Activated T-cell treated with anti-CD3 and anti-CD28 coated beads, Interleukin-2, amount 50 U/mL, for 4 hours (primary cell): ENCODE measurements at regions not wholly inside any gene's neighbourhood (a gene's known extent, or its start where the extent isn't known, plus 50 kb on each side); places are given as distances from the start of the nearest gene placed in this dataset.
"Not testable (repeated sequence)": the region's sequence is repeated elsewhere in the genome, so short reads cannot be mapped to it uniquely, and the experiment has no call there.

Experiments
- ATAC-seq, 2 donors: fragments of 200-7000 bp; cut with Tn5 transposase; one replicate each; pipeline ENCODE4 v1.10.0; 2021
- DNase-seq: peaks from one replicate; pipeline ENCODE4 v3.0.0-alpha.2; 2020
- H3K27me3 Mint-ChIP-seq: one replicate; pipeline ENCODE4 v1.8.0; 2021; ENCODE audit warnings: low read depth, mixed read lengths
- H3K36me3 Mint-ChIP-seq: one replicate; pipeline ENCODE4 v1.8.0; 2022; ENCODE audit warnings: mixed read lengths; ENCODE audit not compliant: insufficient read depth
- H3K4me1 Mint-ChIP-seq: one replicate; pipeline ENCODE4 v1.8.0; 2021; ENCODE audit warnings: low read depth, mixed read lengths
- H3K4me3 Mint-ChIP-seq: one replicate; pipeline ENCODE4 v1.8.0; 2021; ENCODE audit warnings: mild to moderate bottlenecking, moderate library complexity, mixed read lengths
- H3K9me3 Mint-ChIP-seq: one replicate; pipeline ENCODE4 v1.8.0; 2021; ENCODE audit warnings: mixed read lengths

GRCh38 chr20:22701679-22702308, 117.4 kb upstream of the FOXA2 start:
- ATAC-seq, result no peak
- peaks cover 7% of the 10 kb centered on the region for H3K9me3 Mint-ChIP-seq
- H3K36me3 Mint-ChIP-seq, result no peaks in the 10 kb centered on the region
- DNase-seq, result no peak
- H3K4me3 Mint-ChIP-seq, result no peak overlapping the region
- no peaks in the 10 kb centered on the region for H3K27me3 Mint-ChIP-seq
- H3K4me1 Mint-ChIP-seq, result no peaks in the 10 kb centered on the region

GRCh38 chr20:22703843-22704242, 119.5 kb upstream of the FOXA2 start:
- ATAC-seq (no peak), DNase-seq (no peak)
- H3K4me1 Mint-ChIP-seq, result no peaks in the 10 kb centered on the region
- H3K27me3 Mint-ChIP-seq, result peaks cover 2% of the 10 kb centered on the region
- peaks cover 7% of the 10 kb centered on the region for H3K9me3 Mint-ChIP-seq
- H3K36me3 Mint-ChIP-seq, result no peaks in the 10 kb centered on the region
- no peak overlapping the region for H3K4me3 Mint-ChIP-seq

- no peaks in the 10 kb centered on the region for H3K36me3 Mint-ChIP-seq
- DNase-seq (no peak), ATAC-seq (no peak)
- H3K4me3 Mint-ChIP-seq, result no peak overlapping the region
- no peaks in the 10 kb centered on the region for H3K9me3 Mint-ChIP-seq
- H3K27me3 Mint-ChIP-seq, result peaks cover 2% of the 10 kb centered on the region
- no peaks in the 10 kb centered on the region for H3K4me1 Mint-ChIP-seq
Observed at GRCh38 chr20:22711971-22712755, 127.8 kb upstream of the FOXA2 start.

- DNase-seq (no peak), ATAC-seq (no peak)
- H3K27me3 Mint-ChIP-seq, result peaks cover 4% of the 10 kb centered on the region
- no peaks in the 10 kb centered on the region for H3K36me3 Mint-ChIP-seq
- H3K4me1 Mint-ChIP-seq, result no peaks in the 10 kb centered on the region
- no peaks in the 10 kb centered on the region for H3K9me3 Mint-ChIP-seq
- no peak overlapping the region for H3K4me3 Mint-ChIP-seq
Observed at GRCh38 chr20:22716821-22717351, 132.5 kb upstream of the FOXA2 start.

GRCh38 chr20:22717466-22717865, 133.1 kb upstream of the FOXA2 start:
- Mint-ChIP-seq H3K9me3 (no peaks in the 10 kb centered on the region), H3K4me1 (no peaks in the 10 kb centered on the region), H3K4me3 (no peak overlapping the region), H3K27me3 (peaks cover 4% of the 10 kb centered on the region), H3K36me3 (no peaks in the 10 kb centered on the region)
- DNase-seq (no peak), ATAC-seq (no peak)

- H3K4me3 Mint-ChIP-seq, result no peak overlapping the region
- H3K36me3 Mint-ChIP-seq, result no peaks in the 10 kb centered on the region
- ATAC-seq (no peak), DNase-seq (no peak)
- peaks cover 4% of the 10 kb centered on the region for H3K27me3 Mint-ChIP-seq
- H3K9me3 Mint-ChIP-seq, result no peaks in the 10 kb centered on the region
- no peaks in the 10 kb centered on the region for H3K4me1 Mint-ChIP-seq
Observed at GRCh38 chr20:22719167-22719591, 134.8 kb upstream of the FOXA2 start.

GRCh38 chr20:22720206-22720605, 135.8 kb upstream of the FOXA2 start:
- Mint-ChIP-seq H3K4me1 (no peaks in the 10 kb centered on the region), H3K9me3 (no peaks in the 10 kb centered on the region), H3K27me3 (peaks cover 4% of the 10 kb centered on the region), H3K4me3 (no peak overlapping the region), H3K36me3 (no peaks in the 10 kb centered on the region)
- ATAC-seq (no peak), DNase-seq (no peak)

- Mint-ChIP-seq H3K4me3 (no peak overlapping the region), H3K4me1 (no peaks in the 10 kb centered on the region), H3K36me3 (no peaks in the 10 kb centered on the region), H3K9me3 (no peaks in the 10 kb centered on the region), H3K27me3 (peaks cover 4% of the 10 kb centered on the region)
- ATAC-seq (no peak), DNase-seq (no peak)
Observed at GRCh38 chr20:22722811-22723210, 138.4 kb upstream of the FOXA2 start.

- Mint-ChIP-seq H3K27me3 (no peaks in the 10 kb centered on the region), H3K4me3 (no peak overlapping the region), H3K9me3 (no peaks in the 10 kb centered on the region), H3K36me3 (no peaks in the 10 kb centered on the region), H3K4me1 (no peaks in the 10 kb centered on the region)
- no peak for ATAC-seq
- no peak for DNase-seq
Observed at GRCh38 chr20:22723659-22724058, 139.3 kb upstream of the FOXA2 start.

- no peaks in the 10 kb centered on the region for H3K36me3 Mint-ChIP-seq
- H3K27me3 Mint-ChIP-seq, result peaks cover 3% of the 10 kb centered on the region
- H3K4me1 Mint-ChIP-seq, result no peaks in the 10 kb centered on the region
- DNase-seq, result no peak
- H3K4me3 Mint-ChIP-seq, result no peak overlapping the region
- no peaks in the 10 kb centered on the region for H3K9me3 Mint-ChIP-seq
- no peak for ATAC-seq
Observed at GRCh38 chr20:22728146-22728745, 143.9 kb upstream of the FOXA2 start.

- H3K9me3 Mint-ChIP-seq, result no peaks in the 10 kb centered on the region
- H3K4me3 Mint-ChIP-seq, result no peak overlapping the region
- peaks cover 3% of the 10 kb centered on the region for H3K27me3 Mint-ChIP-seq
- ATAC-seq (no peak), DNase-seq (no peak)
- H3K4me1 Mint-ChIP-seq, result no peaks in the 10 kb centered on the region
- H3K36me3 Mint-ChIP-seq, result no peaks in the 10 kb centered on the region
Observed at GRCh38 chr20:22729180-22729579, 144.8 kb upstream of the FOXA2 start.

GRCh38 chr20:22729616-22730236, 145.4 kb upstream of the FOXA2 start:
- H3K9me3 Mint-ChIP-seq, result no peaks in the 10 kb centered on the region
- H3K27me3 Mint-ChIP-seq, result peaks cover 3% of the 10 kb centered on the region
- H3K4me1 Mint-ChIP-seq, result no peaks in the 10 kb centered on the region
- DNase-seq (no peak), ATAC-seq (no peak)
- H3K4me3 Mint-ChIP-seq, result no peak overlapping the region
- no peaks in the 10 kb centered on the region for H3K36me3 Mint-ChIP-seq

- H3K36me3 Mint-ChIP-seq, result no peaks in the 10 kb centered on the region
- no peak for DNase-seq
- peaks cover 5% of the 10 kb centered on the region for H3K9me3 Mint-ChIP-seq
- H3K4me3 Mint-ChIP-seq, result no peak overlapping the region
- no peaks in the 10 kb centered on the region for H3K4me1 Mint-ChIP-seq
- ATAC-seq, result no peak
- peaks cover 3% of the 10 kb centered on the region for H3K27me3 Mint-ChIP-seq
Observed at GRCh38 chr20:22732751-22733150, 148.4 kb upstream of the FOXA2 start.

GRCh38 chr20:22734946-22735647, 150.7 kb upstream of the FOXA2 start:
- not testable (repeated sequence) for ATAC-seq, H3K36me3 Mint-ChIP-seq, H3K9me3 Mint-ChIP-seq, H3K4me1 Mint-ChIP-seq, DNase-seq, H3K4me3 Mint-ChIP-seq, H3K27me3 Mint-ChIP-seq
